ENCODE measurements at regions not wholly inside any gene's neighbourhood (a gene's known extent, or its start where the extent isn't known, plus 50 kb on each side); places are given as distances from the start of the nearest gene placed in this dataset.

- H3K27me3 ChIP-seq (ENCODE audit: control insufficient read depth, insufficient read depth, low read length), result no peaks in the 10 kb centered on the region
- POLR2A ChIA-PET, result no interaction called here
- no peak for TF ChIP-seq CTCF (IDR thresholded peaks at IDR 0.05; ENCODE audit: insufficient read depth, low read depth, low read length)
- no peaks in the 10 kb centered on the region for H3K36me3 ChIP-seq (ENCODE audit: control insufficient read depth, insufficient read depth, low read length)
- H3K4me3 ChIP-seq (ENCODE audit: low read depth, low read length), result no peak overlapping the region
- CTCF ChIA-PET, result interaction anchor here (1.4 kb wide), 1 partner anchor 12 kb away, joined by 5 read pairs; no protein-coding TSS in a partner anchor
- DNase-seq (ENCODE audit: low read depth), result peak; percentile 43
Observed at GRCh38 chr2:182594286-182594685, 121.8 kb upstream of the DNAJC10 start.

- ChIA-PET CTCF (interaction anchor here (0.7 to 0.9 kb wide), 2 partner anchors 29 to 53 kb away, joined by 3 read pairs; no protein-coding TSS in a partner anchor), POLR2A (no interaction called here)
- no peak overlapping the region for H3K4me3 ChIP-seq (ENCODE audit: low read depth, low read length)
- no peak for DNase-seq (ENCODE audit: low read depth)
- no peaks in the 10 kb centered on the region for H3K36me3 ChIP-seq (ENCODE audit: control insufficient read depth, insufficient read depth, low read length)
- no peak for TF ChIP-seq CTCF (IDR thresholded peaks at IDR 0.05; ENCODE audit: insufficient read depth, low read depth, low read length)
- H3K27me3 ChIP-seq (ENCODE audit: control insufficient read depth, insufficient read depth, low read length), result no peaks in the 10 kb centered on the region
Observed at GRCh38 chr2:182595650-182596049, 120.4 kb upstream of the DNAJC10 start.

GRCh38 chr2:182597570-182598295 lies 118.3 kb upstream of the DNAJC10 start:
- Histone ChIP-seq H3K27me3 (ENCODE audit: control insufficient read depth, insufficient read depth, low read length) (no peaks in the 10 kb centered on the region), H3K4me3 (ENCODE audit: low read depth, low read length) (no peak overlapping the region), H3K36me3 (ENCODE audit: control insufficient read depth, insufficient read depth, low read length) (no peaks in the 10 kb centered on the region)
- POLR2A ChIA-PET, result no interaction called here
- TF ChIP-seq CTCF (IDR thresholded peaks at IDR 0.05; ENCODE audit: insufficient read depth, low read depth, low read length), result no peak
- CTCF ChIA-PET, result no interaction called here
- DNase-seq (ENCODE audit: low read depth), result no peak

- H3K36me3 ChIP-seq (ENCODE audit: control insufficient read depth, insufficient read depth, low read length), result no peaks in the 10 kb centered on the region
- ChIA-PET CTCF (no interaction called here), POLR2A (no interaction called here)
- no peak for TF ChIP-seq CTCF (IDR thresholded peaks at IDR 0.05; ENCODE audit: insufficient read depth, low read depth, low read length)
- no peak overlapping the region for H3K4me3 ChIP-seq (ENCODE audit: low read depth, low read length)
- H3K27me3 ChIP-seq (ENCODE audit: control insufficient read depth, insufficient read depth, low read length), result no peaks in the 10 kb centered on the region
- no peak for DNase-seq (ENCODE audit: low read depth)
Observed at GRCh38 chr2:182598626-182599025, 117.4 kb upstream of the DNAJC10 start.

GRCh38 chr2:182605166-182605565 lies 110.9 kb upstream of the DNAJC10 start:
- CTCF ChIA-PET, result no interaction called here
- no peak overlapping the region for H3K4me3 ChIP-seq (ENCODE audit: low read depth, low read length)

More at GRCh38 chr2:182605166-182605565, 110.9 kb upstream of the DNAJC10 start:
- Histone ChIP-seq H3K36me3 (ENCODE audit: control insufficient read depth, insufficient read depth, low read length) (no peaks in the 10 kb centered on the region), H3K27me3 (ENCODE audit: control insufficient read depth, insufficient read depth, low read length) (no peaks in the 10 kb centered on the region)
- POLR2A ChIA-PET, result no interaction called here
- no peak for DNase-seq (ENCODE audit: low read depth)
- no peak for TF ChIP-seq CTCF (IDR thresholded peaks at IDR 0.05; ENCODE audit: insufficient read depth, low read depth, low read length)
